GM21367 (cell line): ENCODE measurements at regions not wholly inside any gene's neighbourhood (a gene's known extent, or its start where the extent isn't known, plus 50 kb on each side); places are given as distances from the start of the nearest gene placed in this dataset.
A peak's percentile ranks its signal among the peaks of the same experiment; 100 is the strongest.

Experiments
- ATAC-seq: cut with Tn5 transposase; IDR thresholded peaks from one replicate; pipeline ENCODE4 v1.9.1; 2021; ENCODE audit not compliant: unreplicated experiment

GRCh38 chr9:1909322-1909721, 105.8 kb upstream of the SMARCA2 start:
- ATAC-seq, result no peak

GRCh38 chr9:1910269-1910811, 104.8 kb upstream of the SMARCA2 start:
- no peak for ATAC-seq

GRCh38 chr9:1913631-1914330, 101.4 kb upstream of the SMARCA2 start:
- ATAC-seq, result no peak

GRCh38 chr9:1916095-1916494, 99.1 kb upstream of the SMARCA2 start:
- no peak for ATAC-seq

GRCh38 chr9:1916655-1917054, 98.5 kb upstream of the SMARCA2 start:
- no peak for ATAC-seq

- ATAC-seq, result no peak
Observed at GRCh38 chr9:1917396-1917935, 97.7 kb upstream of the SMARCA2 start.

GRCh38 chr9:1918108-1918507, 97.0 kb upstream of the SMARCA2 start:
- ATAC-seq, result no peak

- no peak for ATAC-seq
Observed at GRCh38 chr9:1918622-1919021, 96.5 kb upstream of the SMARCA2 start.

GRCh38 chr9:1919229-1919628, 95.9 kb upstream of the SMARCA2 start:
- ATAC-seq, result no peak

GRCh38 chr9:1920386-1920785, 94.8 kb upstream of the SMARCA2 start:
- no peak for ATAC-seq

GRCh38 chr9:1922026-1922425, 93.1 kb upstream of the SMARCA2 start:
- ATAC-seq, result no peak

- no peak for ATAC-seq
Observed at GRCh38 chr9:1927546-1927945, 87.6 kb upstream of the SMARCA2 start.

GRCh38 chr9:1929134-1929533, 86.0 kb upstream of the SMARCA2 start:
- ATAC-seq, result no peak

GRCh38 chr9:1929722-1930244, 85.4 kb upstream of the SMARCA2 start:
- no peak for ATAC-seq

GRCh38 chr9:1930245-1930736, 84.9 kb upstream of the SMARCA2 start:
- peak; percentile 59 for ATAC-seq

GRCh38 chr9:1938135-1938534, 77.0 kb upstream of the SMARCA2 start:
- no peak for ATAC-seq

GRCh38 chr9:1938675-1939170, 76.4 kb upstream of the SMARCA2 start:
- peak; percentile 50 for ATAC-seq

- ATAC-seq, result no peak
Observed at GRCh38 chr9:1939466-1939865, 75.7 kb upstream of the SMARCA2 start.

GRCh38 chr9:1939926-1940368, 75.2 kb upstream of the SMARCA2 start:
- peak; percentile 70 for ATAC-seq

- ATAC-seq, result no peak
Observed at GRCh38 chr9:1941989-1942388, 73.2 kb upstream of the SMARCA2 start.

GRCh38 chr9:1946526-1947283, 68.4 kb upstream of the SMARCA2 start:
- no peak for ATAC-seq
